Stomach (tissue), 8 donors: ENCODE measurements at regions not wholly inside any gene's neighbourhood (a gene's known extent, or its start where the extent isn't known, plus 50 kb on each side); places are given as distances from the start of the nearest gene placed in this dataset.

Experiments used
- DNase-seq, 2 donors: peaks; one replicate each; pipeline versions ENCODE4 v3.0.0 to v3.0.0-alpha.2; 2013 to 2019
- H3K27ac ChIP-seq, 5 donors: fragments of 200-600 bp in 4 of 5; sonication (generic) in 4 of 5; one replicate each; pipeline ENCODE4 v1.5.1; 2013 to 2019; ENCODE audit warnings: mild to moderate bottlenecking in 1 of 5, moderate library complexity in 1 of 5
- H3K27me3 ChIP-seq, 3 donors: fragments of 200-600 bp; sonication (generic); one replicate each; pipeline ENCODE4 v1.5.1; 2017 to 2019; ENCODE audit warnings: mixed run types in 1 of 3
- H3K36me3 ChIP-seq, 4 donors: fragments of 200-600 bp; sonication (generic); 1 replicate in 3 of 4; 2 replicates in 1 of 4; pipeline ENCODE4 v1.5.1; 2016 to 2019
- H3K4me1 ChIP-seq, 4 donors: fragments of 200-600 bp; sonication (generic); one replicate each; pipeline ENCODE4 v1.5.1; 2016 to 2019
- H3K4me3 ChIP-seq, 4 donors: fragments of 200-600 bp; sonication (generic) in 3 of 4; one replicate each; pipeline ENCODE4 v1.5.1; 2016 to 2019; ENCODE audit warnings: mild to moderate bottlenecking in 1 of 4
- H3K9me3 ChIP-seq, 4 donors: fragments of 200-600 bp; sonication (generic); one replicate each; pipeline ENCODE4 v1.5.1; 2016 to 2019
- EP300 ChIP-seq: sonication (generic); formaldehyde crosslinking; IDR thresholded peaks from one replicate; pipeline ENCODE4 v1.6.1; 2017; ENCODE audit warnings: antibody characterized with exemption
- POLR2A ChIP-seq, 4 donors: fragments of 450-650 bp; IDR thresholded peaks; one replicate each; pipeline ENCODE4 v1.6.1; 2016; ENCODE audit warnings: antibody characterized with exemption in 4 of 4, control low read depth in 2 of 4, mild to moderate bottlenecking in 1 of 4, moderate library complexity in 1 of 4
- POLR2AphosphoS5 ChIP-seq, 3 donors: sonication (generic); formaldehyde crosslinking; IDR thresholded peaks; one replicate each; pipeline ENCODE4 v1.6.1; 2016; ENCODE audit warnings: antibody characterized with exemption in 3 of 3
- WGBS, 5 donors: extraction: QIAGEN DNeasy Blood & Tissue Kit in 3 of 5; methylation state at CpG; one replicate each; pipeline versions ENCODE4 v1.1.5 to v1.1.7; 2013 to 2018; 5-methylcytosine and 5-hydroxymethylcytosine counted together
- intact Hi-C: fragments of 100-400 bp; cut with DNase I; formaldehyde crosslinking; loops from one replicate; pipeline ENCODE4 v1.15.1; 2023; ENCODE audit warnings: low total_unique reads
- TF ChIP-seq, protein P1 (sequence below), 7 experiments: fragments of 450-650 bp in 4 of 7; fragments of 200-600 bp in 3 of 7; sonication (generic) in 3 of 7; IDR thresholded peaks; one replicate each; pipeline ENCODE4 v1.5.1; 2016 to 2019; ENCODE audit warnings: antibody characterized with exemption in 7 of 7, control low read depth in 2 of 7, mild to moderate bottlenecking in 1 of 7
- donor health status: healthy with polysubstance abuse.
- donor health status: Bipolar disorder and iron deficiency.
- donor health status: healthy.

- peaks cover 0 to 3% (median 0%) of the 10 kb centered on the region in 3 donors for H3K27me3 ChIP-seq
These were observed 217.1 kb upstream of the KIRREL3 start for GRCh38 chr11:127217452-127218274.

DNA sequence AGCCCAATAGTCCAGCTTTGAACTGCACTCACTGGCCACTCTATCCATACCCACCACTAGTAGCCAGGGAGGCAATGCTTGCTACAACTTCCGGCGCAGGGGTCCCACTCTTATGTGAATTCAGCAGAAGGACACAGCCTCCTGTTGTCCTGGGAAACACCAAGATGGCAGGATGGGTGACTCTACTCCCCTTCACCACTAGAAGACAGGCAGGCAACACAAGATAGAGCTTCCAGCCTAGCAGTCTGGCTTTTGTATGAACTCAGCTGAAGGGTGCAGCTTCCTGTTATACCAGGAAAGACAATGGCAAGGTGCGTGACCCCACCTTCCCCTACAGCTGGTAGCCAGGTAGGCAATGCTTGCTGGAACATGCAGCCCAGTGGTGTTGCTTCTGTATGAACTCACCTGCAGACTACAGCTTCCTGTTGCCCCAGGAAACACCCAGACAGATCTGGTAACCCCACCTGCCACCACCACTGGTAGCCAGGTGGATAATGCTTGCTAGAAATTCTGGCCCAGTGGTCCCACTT is 205.2 kb upstream of the KIRREL3 start:
- Histone ChIP-seq H3K27me3 (no peaks in the 10 kb centered on the region), H3K36me3 (no peaks in the 10 kb centered on the region), H3K9me3 (peaks cover 6 to 39% (median 28%) of the 10 kb centered on the region in 4 donors), H3K4me3 (no peak overlapping the region), H3K4me1 (no peaks in the 10 kb centered on the region), H3K27ac (no peak overlapping the region)
- no peak for DNase-seq
- intact Hi-C loops, result loop anchor here (10.0 kb wide), 1 partner anchor 289 kb away; no protein-coding TSS in a partner anchor
- 95 to 100% (median 97%) methylated on average over 2 to 3 of the region's 3 CpGs for whole genome bisulfite sequencing, 5 donors
- TF ChIP-seq EP300 (no peak), POLR2AphosphoS5 (IDR thresholded peaks at IDR 0.05) (no peak), POLR2A (IDR thresholded peaks at IDR 0.05) (no peak)
- TF ChIP-seq, protein P1, sequence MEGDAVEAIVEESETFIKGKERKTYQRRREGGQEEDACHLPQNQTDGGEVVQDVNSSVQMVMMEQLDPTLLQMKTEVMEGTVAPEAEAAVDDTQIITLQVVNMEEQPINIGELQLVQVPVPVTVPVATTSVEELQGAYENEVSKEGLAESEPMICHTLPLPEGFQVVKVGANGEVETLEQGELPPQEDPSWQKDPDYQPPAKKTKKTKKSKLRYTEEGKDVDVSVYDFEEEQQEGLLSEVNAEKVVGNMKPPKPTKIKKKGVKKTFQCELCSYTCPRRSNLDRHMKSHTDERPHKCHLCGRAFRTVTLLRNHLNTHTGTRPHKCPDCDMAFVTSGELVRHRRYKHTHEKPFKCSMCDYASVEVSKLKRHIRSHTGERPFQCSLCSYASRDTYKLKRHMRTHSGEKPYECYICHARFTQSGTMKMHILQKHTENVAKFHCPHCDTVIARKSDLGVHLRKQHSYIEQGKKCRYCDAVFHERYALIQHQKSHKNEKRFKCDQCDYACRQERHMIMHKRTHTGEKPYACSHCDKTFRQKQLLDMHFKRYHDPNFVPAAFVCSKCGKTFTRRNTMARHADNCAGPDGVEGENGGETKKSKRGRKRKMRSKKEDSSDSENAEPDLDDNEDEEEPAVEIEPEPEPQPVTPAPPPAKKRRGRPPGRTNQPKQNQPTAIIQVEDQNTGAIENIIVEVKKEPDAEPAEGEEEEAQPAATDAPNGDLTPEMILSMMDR (IDR thresholded peaks at IDR 0.05), result no peak

More at GRCh38 chr11:127217452-127218274, 217.1 kb upstream of the KIRREL3 start:
- H3K27ac ChIP-seq, result no peak overlapping the region
- TF ChIP-seq EP300 (no peak), POLR2A (IDR thresholded peaks at IDR 0.05) (no peak), POLR2AphosphoS5 (IDR thresholded peaks at IDR 0.05) (no peak)
- TF ChIP-seq, protein P1 (IDR thresholded peaks at IDR 0.05), result no peak
- no peak for DNase-seq
- H3K4me1 ChIP-seq, result no peaks in the 10 kb centered on the region
- intact Hi-C loops, result no loop called here
- 77 to 84% (median 83%) methylated on average over 6 to 7 of the region's 7 CpGs for WGBS, 5 donors
- H3K9me3 ChIP-seq, result no peaks in the 10 kb centered on the region
- H3K4me3 ChIP-seq, result no peak overlapping the region
- H3K36me3 ChIP-seq, result no peaks in the 10 kb centered on the region

DNA sequence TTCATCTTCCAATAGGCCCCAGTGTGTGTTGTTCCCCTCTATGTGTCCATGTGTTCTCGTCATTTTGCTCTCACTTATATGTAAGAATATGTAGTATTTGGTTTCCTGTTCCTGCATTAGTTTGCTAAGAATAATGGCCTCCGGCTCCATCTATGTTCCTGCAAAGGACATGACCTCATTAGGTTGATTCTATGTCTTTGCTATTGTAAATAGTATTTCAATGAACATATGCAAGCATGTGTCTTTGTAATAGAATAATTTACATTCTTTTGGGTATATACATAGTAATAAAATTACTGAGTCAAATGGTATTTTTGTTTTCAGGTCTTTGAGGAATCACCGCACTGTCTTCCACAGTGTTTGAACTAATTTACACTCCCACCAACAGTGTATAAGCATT is 202.9 kb upstream of the KIRREL3 start:
- 18 to 64% (median 23%) methylated on average over 3 of the region's 3 CpGs for WGBS, 5 donors
- Histone ChIP-seq H3K27me3 (no peaks in the 10 kb centered on the region), H3K27ac (no peak overlapping the region), H3K36me3 (no peaks in the 10 kb centered on the region), H3K9me3 (peaks cover 6 to 39% (median 28%) of the 10 kb centered on the region in 4 donors), H3K4me1 (no peaks in the 10 kb centered on the region), H3K4me3 (no peak overlapping the region)
- no peak for DNase-seq
- intact Hi-C loops, result loop anchor here (10.0 kb wide), 1 partner anchor 291 kb away; no protein-coding TSS in a partner anchor
- no peak for TF ChIP-seq POLR2AphosphoS5 (IDR thresholded peaks at IDR 0.05)
- no peak for TF ChIP-seq POLR2A (IDR thresholded peaks at IDR 0.05)
- TF ChIP-seq EP300, result no peak
- TF ChIP-seq, protein P1 (IDR thresholded peaks at IDR 0.05), result no peak

GRCh38 chr11:127202105-127202504 is 201.5 kb upstream of the KIRREL3 start:
- TF ChIP-seq, protein P1 (IDR thresholded peaks at IDR 0.05), result no peak
- TF ChIP-seq POLR2A (IDR thresholded peaks at IDR 0.05), result no peak
- no peak for TF ChIP-seq EP300
- TF ChIP-seq POLR2AphosphoS5 (IDR thresholded peaks at IDR 0.05), result no peak
- Histone ChIP-seq H3K27ac (no peak overlapping the region), H3K27me3 (no peaks in the 10 kb centered on the region), H3K4me3 (no peak overlapping the region), H3K4me1 (no peaks in the 10 kb centered on the region), H3K9me3 (peaks cover 0 to 27% (median 17%) of the 10 kb centered on the region in 4 donors), H3K36me3 (no peaks in the 10 kb centered on the region)
- DNase-seq, result no peak
- intact Hi-C loops, result loop anchor here (10.0 kb wide), 1 partner anchor 293 kb away; no protein-coding TSS in a partner anchor
